Left lung (tissue), 4 donors: ENCODE measurements at regions not wholly inside any gene's neighbourhood (a gene's known extent, or its start where the extent isn't known, plus 50 kb on each side); places are given as distances from the start of the nearest gene placed in this dataset.

Experiments
- ATAC-seq: fragments of 200-7000 bp; cut with Tn5 transposase; one replicate; pipeline ENCODE4 v1.9.1; 2020; ENCODE audit warnings: moderate library complexity
- DNase-seq, 4 donors: peaks; one replicate each; pipeline ENCODE4 v3.0.0-alpha.2; 2013 to 2020
- H3K27ac ChIP-seq, 2 donors: fragments of 200-600 bp; sonication (generic) in 1 of 2; one replicate each; pipeline versions ENCODE4 v1.5.0 to v1.8.0; 2020 to 2021
- H3K27me3 ChIP-seq, 2 donors: fragments of 200-600 bp; sonication (generic) in 1 of 2; one replicate each; pipeline versions ENCODE4 v1.5.0 to v1.8.0; 2020 to 2021
- H3K36me3 ChIP-seq, 2 donors: fragments of 200-600 bp; sonication (generic) in 1 of 2; one replicate each; pipeline versions ENCODE4 v1.5.0 to v1.8.0; 2020 to 2021
- H3K4me1 ChIP-seq, 2 donors: fragments of 200-600 bp; one replicate each; pipeline ENCODE4 v1.8.0; 2021
- H3K4me3 ChIP-seq, 2 donors: fragments of 200-600 bp; sonication (generic) in 1 of 2; one replicate each; pipeline versions ENCODE4 v1.5.0 to v1.8.0; 2020 to 2021; ENCODE audit warnings: mild to moderate bottlenecking in 1 of 2
- H3K9me3 ChIP-seq, 2 donors: fragments of 200-600 bp; sonication (generic) in 1 of 2; one replicate each; pipeline versions ENCODE4 v1.5.0 to v1.8.0; 2020 to 2021
- CTCF ChIP-seq, 2 donors: fragments of 200-600 bp; sonication (generic) in 1 of 2; IDR thresholded peaks; one replicate each; pipeline versions ENCODE4 v1.5.0 to v1.8.0; 2021; ENCODE audit warnings: antibody characterized with exemption in 2 of 2
- intact Hi-C, 2 donors: fragments of 100-400 bp; cut with DNase I; formaldehyde crosslinking; loops; one replicate each; pipeline versions ENCODE4 v1.11.2 to v1.14.2; 2022
- donor health status: DM: no; HTN: yes; CAD: no.
- donor health status: DM: no; HTN: no; CAD: no.

- no peak overlapping the region for H3K27ac ChIP-seq
- H3K27me3 ChIP-seq: peaks cover 0 to 4% of the 10 kb centered on the region in 2 donors
- DNase-seq (no peak), ATAC-seq (no peak)
- no peak overlapping the region for H3K4me3 ChIP-seq
- no peaks in the 10 kb centered on the region for H3K36me3 ChIP-seq
- intact Hi-C loops: no loop called here
- no peak for TF ChIP-seq CTCF (IDR thresholded peaks at IDR 0.05)
- no peaks in the 10 kb centered on the region for H3K9me3 ChIP-seq
- no peaks in the 10 kb centered on the region for H3K4me1 ChIP-seq
Measured at GRCh38 chr21:41558842-41559241, 50.9 kb upstream of the TMPRSS2 start.

GRCh38 chr21:41557884-41558283 is 49.9 kb upstream of the TMPRSS2 start:
- no peaks in the 10 kb centered on the region for H3K9me3 ChIP-seq
- no peak for TF ChIP-seq CTCF (IDR thresholded peaks at IDR 0.05)
- no peak overlapping the region for H3K27ac ChIP-seq
- peaks cover 0 to 4% of the 10 kb centered on the region in 2 donors for H3K27me3 ChIP-seq
- ATAC-seq (no peak), DNase-seq (no peak)
- H3K4me3 ChIP-seq: no peak overlapping the region
- no peaks in the 10 kb centered on the region for H3K36me3 ChIP-seq
- intact Hi-C loops: no loop called here
- no peaks in the 10 kb centered on the region for H3K4me1 ChIP-seq
